ENCODE measurements at regions not wholly inside any gene's neighbourhood (a gene's known extent, or its start where the extent isn't known, plus 50 kb on each side); places are given as distances from the start of the nearest gene placed in this dataset.

GRCh38 chr1:217021400-217021799 is 298.2 kb upstream of the ESRRG start:
- Histone ChIP-seq H3K27me3 (no peaks in the 10 kb centered on the region), H3K36me3 (no peaks in the 10 kb centered on the region), H3K9me3 (no peaks in the 10 kb centered on the region), H3K27ac (no peak overlapping the region), H3K4me1 (peaks cover 0 to 4% (median 0%) of the 10 kb centered on the region in 3 donors), H3K4me3 (no peak overlapping the region)
- TF ChIP-seq POLR2A (IDR thresholded peaks at IDR 0.05) (no peak), CTCF (IDR thresholded peaks at IDR 0.05) (no peak)
- 43 to 83% methylated on average over 1 to 2 of the region's 2 CpGs for WGBS, 2 donors
- no peak for DNase-seq
- intact Hi-C loops (cut with DNase I), result no loop called here

- TF ChIP-seq CTCF (IDR thresholded peaks at IDR 0.05), result no peak
- TF ChIP-seq POLR2A (IDR thresholded peaks at IDR 0.05), result no peak
- Histone ChIP-seq H3K4me3 (no peak overlapping the region), H3K27ac (no peak overlapping the region), H3K9me3 (no peaks in the 10 kb centered on the region), H3K4me1 (peaks cover 0 to 4% (median 0%) of the 10 kb centered on the region in 3 donors), H3K36me3 (no peaks in the 10 kb centered on the region), H3K27me3 (no peaks in the 10 kb centered on the region)
- 59 to 70% methylated on average over 2 of the region's 2 CpGs for WGBS, 2 donors
- no peak for DNase-seq
- intact Hi-C loops (cut with DNase I), result no loop called here
These were observed 296.2 kb upstream of the ESRRG start for GRCh38 chr1:217019475-217019874.

GRCh38 chr1:217018648-217019047 is 295.4 kb upstream of the ESRRG start:
- Histone ChIP-seq H3K4me1 (peaks cover 0 to 4% (median 0%) of the 10 kb centered on the region in 3 donors), H3K36me3 (no peaks in the 10 kb centered on the region), H3K27me3 (no peaks in the 10 kb centered on the region), H3K27ac (no peak overlapping the region), H3K4me3 (no peak overlapping the region), H3K9me3 (no peaks in the 10 kb centered on the region)
- WGBS, 2 donors, result 68 to 73% methylated on average over 3 of the region's 3 CpGs
- TF ChIP-seq CTCF (IDR thresholded peaks at IDR 0.05) (no peak), POLR2A (IDR thresholded peaks at IDR 0.05) (no peak)
- intact Hi-C loops (cut with DNase I), result no loop called here
- no peak for DNase-seq

- Histone ChIP-seq H3K27me3 (no peaks in the 10 kb centered on the region), H3K4me1 (peaks cover 0 to 4% (median 0%) of the 10 kb centered on the region in 3 donors), H3K4me3 (no peak overlapping the region), H3K9me3 (no peaks in the 10 kb centered on the region), H3K36me3 (no peaks in the 10 kb centered on the region), H3K27ac (no peak overlapping the region)
- intact Hi-C loops (cut with DNase I), result no loop called here
- no peak for DNase-seq
- TF ChIP-seq POLR2A (IDR thresholded peaks at IDR 0.05) (no peak), CTCF (IDR thresholded peaks at IDR 0.05) (no peak)
These were observed 293.9 kb upstream of the ESRRG start for GRCh38 chr1:217017165-217017564.

GRCh38 chr1:217014066-217014465 is 290.8 kb upstream of the ESRRG start:
- Histone ChIP-seq H3K27me3 (peaks cover 0 to 7% (median 0%) of the 10 kb centered on the region in 4 donors), H3K9me3 (no peaks in the 10 kb centered on the region), H3K27ac (no peak overlapping the region), H3K4me3 (no peak overlapping the region), H3K36me3 (no peaks in the 10 kb centered on the region), H3K4me1 (no peaks in the 10 kb centered on the region)
- TF ChIP-seq POLR2A (IDR thresholded peaks at IDR 0.05) (no peak), CTCF (IDR thresholded peaks at IDR 0.05) (no peak)
- intact Hi-C loops (cut with DNase I), result no loop called here
- no peak for DNase-seq
